GM19455 (cell line): ENCODE measurements at regions not wholly inside any gene's neighbourhood (a gene's known extent, or its start where the extent isn't known, plus 50 kb on each side); places are given as distances from the start of the nearest gene placed in this dataset.

Experiments
- ATAC-seq: cut with Tn5 transposase; IDR thresholded peaks from one replicate; pipeline ENCODE4 v1.9.1; 2021; ENCODE audit not compliant: unreplicated experiment

- no peak for ATAC-seq
Measured at GRCh38 chr4:62917649-62918048, 1491.6 kb downstream of the TECRL start.

- ATAC-seq: no peak
Measured at GRCh38 chr4:62914758-62915157, 1494.5 kb downstream of the TECRL start.

GRCh38 chr4:62913065-62913464 is 1496.2 kb downstream of the TECRL start:
- ATAC-seq: no peak

GRCh38 chr4:62912531-62912930 is 1496.7 kb downstream of the TECRL start:
- no peak for ATAC-seq

GRCh38 chr4:62909238-62909637 is 1500.0 kb downstream of the TECRL start:
- no peak for ATAC-seq

- ATAC-seq: no peak
Measured at GRCh38 chr4:62901101-62901500, 1508.1 kb downstream of the TECRL start.

- ATAC-seq: no peak
Measured at GRCh38 chr4:62899646-62900364, 1509.4 kb downstream of the TECRL start.

GRCh38 chr4:62898115-62898514 is 1511.1 kb downstream of the TECRL start:
- no peak for ATAC-seq

- ATAC-seq: no peak
Measured at GRCh38 chr4:62896721-62897120, 1512.5 kb downstream of the TECRL start.

- no peak for ATAC-seq
Measured at GRCh38 chr4:62881901-62882300, 1527.3 kb downstream of the TECRL start.

GRCh38 chr4:62881210-62881609 is 1528.0 kb downstream of the TECRL start:
- ATAC-seq: no peak

- no peak for ATAC-seq
Measured at GRCh38 chr4:62872856-62873255, 1536.4 kb downstream of the TECRL start.

GRCh38 chr4:62871078-62871477 is 1538.2 kb downstream of the TECRL start:
- ATAC-seq: no peak

- no peak for ATAC-seq
Measured at GRCh38 chr4:62870451-62870850, 1538.8 kb downstream of the TECRL start.

GRCh38 chr4:62865261-62865660 is 1544.0 kb downstream of the TECRL start:
- no peak for ATAC-seq

- no peak for ATAC-seq
Measured at GRCh38 chr4:62849696-62850095, 1559.6 kb downstream of the TECRL start.

GRCh38 chr4:62835631-62836030 is 1573.6 kb downstream of the TECRL start:
- no peak for ATAC-seq

GRCh38 chr4:62822306-62822705 is 1586.9 kb downstream of the TECRL start:
- ATAC-seq: no peak

GRCh38 chr4:62816566-62816965 is 1592.7 kb downstream of the TECRL start:
- no peak for ATAC-seq

- no peak for ATAC-seq
Measured at GRCh38 chr4:62814510-62815047, 1594.7 kb downstream of the TECRL start.

- no peak for ATAC-seq
Measured at GRCh38 chr4:62806816-62807215, 1602.4 kb downstream of the TECRL start.

- ATAC-seq: no peak
Measured at GRCh38 chr4:62804075-62804474, 1603.9 kb downstream of the ADGRL3 start.

GRCh38 chr4:62797221-62797620 is 1597.1 kb downstream of the ADGRL3 start:
- no peak for ATAC-seq
